Mucosa of rectum (tissue), 2 donors: ENCODE measurements at regions not wholly inside any gene's neighbourhood (a gene's known extent, or its start where the extent isn't known, plus 50 kb on each side); places are given as distances from the start of the nearest gene placed in this dataset.

ENCODE experiments used
- H3K27ac ChIP-seq, 2 donors: one replicate each; pipeline ENCODE4 v1.7.0; 2013; ENCODE audit warnings: inconsistent platforms in 2 of 2, low read depth in 2 of 2, low read length in 2 of 2
- H3K27me3 ChIP-seq, 2 donors: one replicate each; pipeline ENCODE4 v1.7.0; 2013; ENCODE audit warnings: low read length in 2 of 2; ENCODE audit not compliant: control insufficient read depth in 2 of 2, insufficient read depth in 2 of 2
- H3K36me3 ChIP-seq, 2 donors: one replicate each; pipeline ENCODE4 v1.7.0; 2013; ENCODE audit warnings: low read length in 2 of 2; ENCODE audit not compliant: control insufficient read depth in 2 of 2, insufficient read depth in 2 of 2
- H3K4me1 ChIP-seq, 2 donors: one replicate each; pipeline ENCODE4 v1.7.0; 2013; ENCODE audit warnings: low read length in 2 of 2, mild to moderate bottlenecking in 1 of 2; ENCODE audit not compliant: control insufficient read depth in 2 of 2, insufficient read depth in 2 of 2
- H3K4me3 ChIP-seq, 2 donors: one replicate each; pipeline ENCODE4 v1.7.0; 2013; ENCODE audit warnings: low read length in 2 of 2
- H3K9ac ChIP-seq, 2 donors: one replicate each; pipeline ENCODE4 v1.7.0; 2013; ENCODE audit warnings: low read length in 2 of 2, low read depth in 1 of 2, mild to moderate bottlenecking in 1 of 2
- H3K9me3 ChIP-seq, 2 donors: one replicate each; pipeline ENCODE4 v1.7.0; 2013; ENCODE audit warnings: low read length in 2 of 2; ENCODE audit not compliant: control insufficient read depth in 2 of 2
- donor health status: healthy.
- donor health status: Normal muscosa, but diverticular disease.

GRCh38 chr11:31939004-31939403 lies 127.9 kb upstream of the PAX6 start:
- no peak overlapping the region for H3K4me3 ChIP-seq
- H3K9ac ChIP-seq: no peak overlapping the region
- H3K4me1 ChIP-seq: no peaks in the 10 kb centered on the region
- no peaks in the 10 kb centered on the region for H3K27me3 ChIP-seq
- no peaks in the 10 kb centered on the region for H3K9me3 ChIP-seq
- no peak overlapping the region for H3K27ac ChIP-seq
- H3K36me3 ChIP-seq: no peaks in the 10 kb centered on the region

GRCh38 chr11:31936312-31936711 lies 125.2 kb upstream of the PAX6 start:
- H3K4me3 ChIP-seq: no peak overlapping the region
- H3K36me3 ChIP-seq: no peaks in the 10 kb centered on the region
- H3K9me3 ChIP-seq: no peaks in the 10 kb centered on the region
- peaks cover 0 to 2% of the 10 kb centered on the region in 2 donors for H3K27me3 ChIP-seq
- H3K27ac ChIP-seq: no peak overlapping the region
- no peak overlapping the region for H3K9ac ChIP-seq
- no peaks in the 10 kb centered on the region for H3K4me1 ChIP-seq

GRCh38 chr11:31932879-31933278 lies 121.8 kb upstream of the PAX6 start:
- no peaks in the 10 kb centered on the region for H3K9me3 ChIP-seq
- H3K27me3 ChIP-seq: peaks cover 0 to 2% of the 10 kb centered on the region in 2 donors
- H3K27ac ChIP-seq: no peak overlapping the region
- no peaks in the 10 kb centered on the region for H3K36me3 ChIP-seq
- no peak overlapping the region for H3K4me3 ChIP-seq
- no peaks in the 10 kb centered on the region for H3K4me1 ChIP-seq
- H3K9ac ChIP-seq: no peak overlapping the region

GRCh38 chr11:31927982-31928381 lies 116.9 kb upstream of the PAX6 start:
- Histone ChIP-seq H3K4me1 (no peaks in the 10 kb centered on the region), H3K36me3 (no peaks in the 10 kb centered on the region), H3K27me3 (peaks cover 0 to under 1% of the 10 kb centered on the region in 2 donors), H3K27ac (no peak overlapping the region), H3K9me3 (no peaks in the 10 kb centered on the region), H3K9ac (no peak overlapping the region), H3K4me3 (no peak overlapping the region)

GRCh38 chr11:31926816-31927528 lies 115.8 kb upstream of the PAX6 start:
- Histone ChIP-seq H3K27me3 (no peaks in the 10 kb centered on the region), H3K27ac (no peak overlapping the region), H3K9ac (no peak overlapping the region), H3K9me3 (no peaks in the 10 kb centered on the region), H3K4me1 (no peaks in the 10 kb centered on the region), H3K36me3 (no peaks in the 10 kb centered on the region), H3K4me3 (no peak overlapping the region)

GRCh38 chr11:31926106-31926505 lies 115.0 kb upstream of the PAX6 start:
- Histone ChIP-seq H3K27me3 (no peaks in the 10 kb centered on the region), H3K27ac (no peak overlapping the region), H3K9me3 (no peaks in the 10 kb centered on the region), H3K9ac (no peak overlapping the region), H3K4me3 (no peak overlapping the region), H3K4me1 (no peaks in the 10 kb centered on the region), H3K36me3 (no peaks in the 10 kb centered on the region)

GRCh38 chr11:31922450-31922849 lies 111.3 kb upstream of the PAX6 start:
- H3K27ac ChIP-seq: no peak overlapping the region
- no peaks in the 10 kb centered on the region for H3K36me3 ChIP-seq
- H3K9ac ChIP-seq: no peak overlapping the region
- H3K9me3 ChIP-seq: no peaks in the 10 kb centered on the region
- no peaks in the 10 kb centered on the region for H3K27me3 ChIP-seq
- H3K4me1 ChIP-seq: no peaks in the 10 kb centered on the region
- H3K4me3 ChIP-seq: no peak overlapping the region

- Histone ChIP-seq H3K36me3 (no peaks in the 10 kb centered on the region), H3K9ac (no peak overlapping the region), H3K4me3 (no peak overlapping the region), H3K4me1 (no peaks in the 10 kb centered on the region), H3K27ac (no peak overlapping the region), H3K9me3 (no peaks in the 10 kb centered on the region), H3K27me3 (peaks cover 0 to 3% of the 10 kb centered on the region in 2 donors)
Measured at GRCh38 chr11:31921081-31921480, 110.0 kb upstream of the PAX6 start.

GRCh38 chr11:31919175-31919574 lies 108.1 kb upstream of the PAX6 start:
- Histone ChIP-seq H3K9me3 (no peaks in the 10 kb centered on the region), H3K36me3 (no peaks in the 10 kb centered on the region), H3K27me3 (peaks cover 0 to 3% of the 10 kb centered on the region in 2 donors), H3K27ac (no peak overlapping the region), H3K4me3 (no peak overlapping the region), H3K9ac (no peak overlapping the region), H3K4me1 (no peaks in the 10 kb centered on the region)

GRCh38 chr11:31915867-31916266 lies 104.7 kb upstream of the PAX6 start:
- Histone ChIP-seq H3K27me3 (peaks cover 0 to 3% of the 10 kb centered on the region in 2 donors), H3K27ac (no peak overlapping the region), H3K9ac (no peak overlapping the region), H3K36me3 (no peaks in the 10 kb centered on the region), H3K4me1 (no peaks in the 10 kb centered on the region), H3K4me3 (no peak overlapping the region), H3K9me3 (no peaks in the 10 kb centered on the region)
